Hypothalamus (tissue), 51 donors: ENCODE measurements at regions not wholly inside any gene's neighbourhood (a gene's known extent, or its start where the extent isn't known, plus 50 kb on each side); places are given as distances from the start of the nearest gene placed in this dataset.

ENCODE experiments used
- DNase-seq, 51 donors: peaks; one replicate each; lab custom pipeline; 2025; lab: John Stamatoyannopoulos, UW

DNA sequence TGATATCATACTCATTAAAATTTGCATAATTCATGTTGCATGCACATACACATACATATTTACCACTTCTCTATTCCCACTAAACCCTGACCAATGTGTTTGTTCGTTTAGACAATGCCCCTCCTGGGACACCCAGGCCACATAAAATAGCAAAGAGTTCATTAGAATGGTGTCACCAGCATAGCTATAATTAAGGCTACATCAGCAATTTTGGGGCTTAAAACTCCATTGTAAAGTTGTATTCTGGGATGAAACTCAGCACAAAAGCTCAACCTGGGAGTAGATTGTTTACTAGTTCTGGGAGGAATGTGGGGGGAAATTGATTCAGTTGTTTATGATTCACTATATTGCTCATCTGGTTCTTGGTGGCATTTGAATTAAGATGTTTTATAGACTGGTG lies 522.2 kb upstream of the SUCLG2 start:
- DNase-seq, result no peak

DNA sequence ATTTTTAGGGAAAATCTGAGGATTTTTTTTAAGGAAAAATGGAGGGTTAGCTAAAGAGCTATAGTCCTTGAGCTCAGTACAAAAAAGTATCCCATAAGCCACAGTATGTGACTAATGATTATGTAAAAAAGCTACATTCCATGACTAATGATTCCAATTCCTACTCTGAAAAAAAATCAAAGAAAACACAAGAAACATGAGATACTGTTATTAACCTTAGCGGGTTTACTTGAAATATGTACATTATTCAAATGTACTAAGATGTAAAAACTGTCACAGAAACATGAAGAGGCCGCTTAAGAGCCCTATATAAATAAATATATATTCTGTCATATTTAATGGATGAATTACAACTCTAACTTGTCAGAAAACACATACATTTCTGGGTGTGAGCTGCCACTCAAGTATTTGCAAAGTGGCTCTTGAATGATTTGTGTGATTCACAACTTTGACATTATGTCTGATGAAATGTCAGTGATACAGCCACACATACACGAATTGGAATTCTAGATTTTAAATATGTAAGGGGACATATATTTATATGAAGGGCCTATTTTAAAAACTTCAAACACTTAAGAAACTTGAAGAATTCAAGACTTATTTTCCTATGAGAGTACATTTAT lies 518.7 kb upstream of the SUCLG2 start:
- no peak for DNase-seq

DNA sequence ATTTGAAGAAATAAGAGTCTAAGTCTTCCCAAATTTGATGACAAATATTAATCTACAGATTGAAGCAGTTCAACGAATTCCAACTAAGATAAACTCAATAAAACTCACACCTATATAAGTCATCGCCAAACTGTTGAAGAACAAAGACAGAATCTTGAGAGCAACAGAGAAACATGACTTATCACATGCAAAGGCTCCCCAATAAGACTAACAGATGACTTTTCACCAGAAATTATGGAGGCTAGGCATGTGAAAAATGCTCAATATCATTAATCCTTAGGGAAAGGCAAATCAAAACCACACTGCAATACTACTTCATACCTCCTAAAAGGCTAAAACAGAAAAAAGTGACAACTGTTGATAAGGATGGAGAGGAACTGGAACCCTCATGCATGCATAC lies 517.6 kb upstream of the SUCLG2 start:
- DNase-seq, result no peak

DNA sequence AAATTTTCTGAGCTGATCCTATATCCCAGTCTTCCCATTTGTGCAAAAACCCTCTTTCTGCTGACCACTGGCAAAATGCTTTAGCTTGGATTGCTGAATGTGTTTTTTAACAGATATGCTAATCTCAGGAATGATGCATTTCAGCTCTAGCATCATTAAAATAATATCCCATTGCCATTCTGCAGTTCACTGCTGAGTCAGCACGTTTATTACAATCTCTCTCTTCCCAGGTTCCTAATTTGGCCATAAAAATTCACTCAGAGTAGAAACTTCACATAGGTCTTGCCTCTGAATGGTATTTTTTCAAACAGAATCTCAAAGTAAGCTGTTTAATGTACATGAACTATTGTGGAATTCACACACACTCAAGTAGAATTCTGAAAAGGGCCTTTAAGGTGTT lies 509.6 kb upstream of the SUCLG2 start:
- DNase-seq, result no peak

DNA sequence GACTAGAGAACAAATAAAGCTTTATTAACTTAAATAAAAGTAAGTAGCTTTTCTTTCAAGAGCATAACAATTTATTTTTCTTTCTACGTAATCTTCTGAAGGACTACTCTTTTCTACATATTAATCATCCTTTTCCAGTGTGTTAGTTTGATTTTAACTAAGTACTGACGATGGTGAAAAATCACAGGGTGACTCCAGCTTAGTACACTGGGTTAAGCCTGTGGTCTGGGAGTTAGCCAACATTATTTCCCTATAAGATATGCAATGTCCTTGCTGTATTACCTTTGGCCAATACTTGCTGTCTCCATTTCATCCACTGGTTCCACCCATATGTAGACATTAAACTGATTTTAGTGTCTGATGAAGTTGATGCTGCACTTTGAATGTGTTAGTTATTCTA lies 508.6 kb upstream of the SUCLG2 start:
- no peak for DNase-seq

DNA sequence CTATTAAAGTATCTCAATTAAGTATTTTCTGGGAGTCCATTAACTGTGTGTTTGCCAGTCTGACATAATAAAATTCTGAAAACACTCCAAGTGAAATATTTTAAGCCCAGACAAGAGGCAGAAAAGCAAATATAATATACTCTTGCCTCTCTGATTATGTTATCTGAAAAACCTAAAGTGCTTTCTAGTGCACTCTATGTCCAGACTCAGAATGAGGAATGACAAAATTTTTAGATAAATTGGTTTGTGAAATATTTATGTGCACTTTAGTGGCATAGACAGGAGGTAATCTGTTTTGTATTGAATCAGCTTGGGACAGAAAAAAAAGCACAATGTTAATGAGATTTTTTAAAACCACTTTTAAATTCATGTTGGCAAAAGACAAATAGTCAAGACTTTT lies 508.2 kb upstream of the SUCLG2 start:
- DNase-seq, result no peak

DNA sequence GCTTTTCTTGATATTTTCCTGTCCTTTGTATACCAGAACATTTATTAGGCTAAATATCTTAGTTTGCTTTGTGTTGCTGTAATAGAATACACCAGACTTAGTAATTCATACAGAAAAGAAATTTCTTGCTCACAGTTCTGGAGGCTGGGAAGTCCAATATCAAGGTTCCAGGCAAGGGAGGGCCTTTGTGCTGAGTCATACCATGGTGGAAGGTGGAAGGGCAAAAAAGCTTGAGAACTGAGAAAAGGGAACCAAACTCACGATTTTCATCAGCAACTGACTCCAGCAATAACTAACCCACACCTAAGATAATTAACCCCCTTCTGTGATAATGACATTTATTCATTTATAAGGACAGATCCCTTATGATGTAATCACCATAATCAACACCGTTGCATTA lies 496.9 kb upstream of the SUCLG2 start:
- DNase-seq, result no peak

DNA sequence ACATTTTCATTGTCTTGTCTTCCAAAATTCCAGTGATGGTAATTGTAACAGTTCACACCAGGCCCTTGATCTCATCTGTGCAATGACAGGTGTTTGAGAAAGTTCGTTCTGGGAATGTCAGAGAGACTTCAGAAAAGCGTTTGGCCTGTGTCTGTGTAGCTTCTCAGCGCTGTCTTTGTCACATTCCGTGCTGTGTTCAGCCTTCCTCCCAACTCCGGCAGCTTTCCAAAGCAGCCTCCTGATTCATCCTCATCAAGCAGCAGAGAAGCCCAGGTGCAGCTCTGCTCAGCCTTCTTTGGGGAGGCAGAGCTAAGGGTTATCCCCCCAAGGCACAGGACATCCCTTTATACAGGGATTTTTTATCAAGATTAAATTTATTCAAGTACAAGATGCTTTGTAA lies 494.0 kb upstream of the SUCLG2 start:
- peak in 1 of 51 donors; percentile 18 for DNase-seq

DNA sequence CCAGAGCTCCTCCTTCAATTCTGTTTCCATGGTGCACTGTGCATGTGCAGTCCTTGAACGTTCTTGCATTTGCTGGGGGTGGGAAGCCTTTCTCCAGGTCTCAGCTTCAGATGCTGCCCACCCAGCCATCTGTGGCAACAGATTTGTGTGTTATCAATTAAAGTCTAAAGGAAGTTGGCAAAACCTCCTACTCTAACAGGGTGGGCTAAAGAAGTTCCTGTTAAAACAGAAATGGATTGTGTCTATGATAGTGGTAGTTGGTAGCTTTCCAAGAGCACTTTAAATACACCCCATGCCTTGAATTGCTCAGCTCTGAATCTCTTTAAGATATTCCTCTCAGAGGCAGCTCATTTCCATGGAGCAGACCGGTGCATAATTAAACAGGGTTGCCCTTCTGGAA lies 488.0 kb upstream of the SUCLG2 start:
- peak in 2 of 51 donors; percentile 6 to 23 for DNase-seq

DNA sequence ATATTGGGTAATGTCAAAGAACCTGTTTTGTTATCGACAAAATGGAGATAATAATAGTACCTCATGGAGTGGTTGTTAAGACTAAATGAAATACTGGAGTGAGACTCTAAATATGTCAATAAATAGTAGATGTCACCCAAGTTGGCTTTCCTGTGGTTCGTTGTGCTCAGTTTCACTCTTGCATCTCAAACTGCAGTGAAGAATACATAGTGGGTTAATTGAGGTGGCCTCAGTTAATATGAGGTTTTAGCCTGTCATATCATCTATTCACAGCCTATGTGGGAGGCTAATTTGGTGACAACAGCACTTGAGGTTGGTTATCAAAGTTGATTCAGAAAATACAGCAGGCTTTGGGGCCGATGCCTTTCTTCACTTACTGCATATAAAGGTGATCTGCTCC lies 485.5 kb upstream of the SUCLG2 start:
- no peak for DNase-seq

DNA sequence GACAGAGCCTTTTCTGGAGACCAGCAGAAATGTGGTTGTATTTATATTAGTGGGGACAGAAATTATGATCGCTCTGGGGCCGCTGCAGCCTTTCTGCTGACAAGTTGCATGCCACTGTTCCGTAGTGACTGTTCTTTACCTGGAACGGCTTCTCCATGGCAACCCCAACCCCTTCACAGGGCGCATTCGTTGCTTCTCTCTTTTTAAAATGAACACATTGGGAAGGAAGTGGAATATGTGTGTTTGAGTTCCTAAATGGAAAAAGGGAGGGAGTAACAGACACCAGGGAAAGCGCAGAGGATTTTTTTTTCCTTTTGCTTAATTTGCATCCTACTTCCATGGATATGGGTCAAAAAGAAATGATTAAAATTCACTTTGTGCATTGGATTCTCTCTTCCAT lies 482.0 kb upstream of the SUCLG2 start:
- peak in 4 of 51 donors; percentile 2 to 9 (median 4) for DNase-seq

DNA sequence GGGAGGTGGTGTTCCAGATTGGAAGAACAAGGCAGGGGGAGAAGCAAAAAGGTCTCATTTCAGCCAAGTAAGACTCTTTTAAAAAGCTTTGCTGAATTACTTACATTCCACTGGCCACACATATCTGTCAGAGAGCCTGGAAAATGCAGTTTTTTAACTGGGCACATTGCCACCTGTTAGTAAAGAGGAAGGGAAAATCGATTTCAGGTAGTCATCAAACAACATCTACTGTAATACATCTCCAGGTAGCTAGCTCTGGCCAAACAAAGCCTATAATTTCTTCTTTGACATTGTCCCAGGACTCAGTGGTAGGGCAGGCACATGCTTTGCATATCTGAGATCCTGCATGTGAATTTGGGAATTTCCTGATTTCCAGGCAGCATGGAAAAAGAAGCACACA lies 480.7 kb upstream of the SUCLG2 start:
- no peak for DNase-seq

DNA sequence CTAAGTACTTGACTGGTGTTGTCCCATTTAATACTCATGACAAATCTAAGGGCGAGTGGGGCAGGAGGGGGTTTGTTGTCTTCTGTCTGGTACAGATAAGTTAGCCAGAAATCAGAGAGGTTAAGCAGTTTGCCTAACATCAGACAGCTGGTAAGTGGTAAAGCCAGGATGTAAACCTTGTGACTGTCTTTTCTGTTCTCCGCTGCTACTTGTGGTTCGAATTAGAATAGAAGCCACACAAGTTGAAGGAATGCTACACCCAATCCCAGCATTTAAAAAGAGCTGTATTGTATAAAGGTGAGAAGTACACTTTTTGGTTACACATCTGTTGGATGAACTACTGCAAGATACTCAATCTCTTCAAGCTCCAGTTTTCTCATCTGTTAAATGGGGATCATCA lies 474.7 kb upstream of the SUCLG2 start:
- DNase-seq, result no peak

DNA sequence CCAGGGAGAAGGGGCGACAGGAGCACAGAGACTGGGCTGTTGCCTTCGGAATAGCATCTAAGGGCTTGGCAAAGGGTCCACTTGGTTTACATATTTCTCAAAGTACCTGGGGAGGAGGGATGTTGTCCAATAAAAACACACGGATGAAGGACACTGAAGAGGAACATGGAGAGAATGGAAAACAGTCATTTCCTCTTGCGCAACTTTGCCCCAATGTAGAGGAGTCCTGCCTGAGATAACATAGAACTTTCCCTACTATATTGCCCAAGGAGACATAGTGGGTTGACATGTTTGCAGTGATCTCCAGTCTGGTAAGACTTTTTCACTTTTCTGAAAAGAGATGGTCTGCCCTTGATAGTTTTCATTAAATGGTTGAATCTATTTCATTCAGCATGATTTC lies 468.8 kb upstream of the SUCLG2 start:
- no peak for DNase-seq

DNA sequence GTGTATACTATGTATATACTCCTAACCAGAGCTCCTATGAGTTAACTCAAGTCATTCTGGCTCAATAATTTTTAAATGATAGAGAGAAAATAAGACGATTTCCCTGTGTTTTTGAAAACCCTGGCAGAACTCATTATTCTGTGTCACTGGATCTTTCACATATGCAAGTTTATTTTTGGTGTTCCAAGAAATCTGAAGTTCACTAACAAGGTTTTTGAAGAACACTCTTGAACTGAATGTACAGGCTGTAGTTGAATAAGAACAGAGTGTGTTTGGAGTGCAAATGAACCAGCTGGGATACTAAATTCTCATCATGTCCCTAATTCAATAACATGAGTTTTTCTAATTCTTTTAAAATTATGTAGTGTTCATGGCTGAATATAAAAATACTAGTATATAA lies 466.9 kb upstream of the SUCLG2 start:
- no peak for DNase-seq

DNA sequence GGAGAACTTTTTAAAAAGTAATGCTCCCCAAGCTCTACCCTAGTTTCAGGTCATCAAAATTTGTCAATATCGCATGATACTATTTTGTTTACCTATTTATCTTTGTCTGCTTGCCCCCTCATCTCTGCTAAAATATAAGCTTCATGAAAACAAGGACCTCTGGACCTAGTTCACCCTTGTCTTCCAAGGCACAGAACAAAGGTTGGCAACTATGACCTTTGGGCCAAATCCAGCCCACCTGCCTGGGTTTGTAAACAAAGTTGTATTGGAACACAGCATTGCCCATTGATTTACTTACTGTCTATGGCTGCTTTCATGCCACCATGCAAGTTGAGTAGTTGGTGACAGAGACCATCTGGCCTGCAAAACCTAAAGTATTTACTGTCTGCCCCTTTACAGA lies 462.2 kb upstream of the SUCLG2 start:
- no peak for DNase-seq

DNA sequence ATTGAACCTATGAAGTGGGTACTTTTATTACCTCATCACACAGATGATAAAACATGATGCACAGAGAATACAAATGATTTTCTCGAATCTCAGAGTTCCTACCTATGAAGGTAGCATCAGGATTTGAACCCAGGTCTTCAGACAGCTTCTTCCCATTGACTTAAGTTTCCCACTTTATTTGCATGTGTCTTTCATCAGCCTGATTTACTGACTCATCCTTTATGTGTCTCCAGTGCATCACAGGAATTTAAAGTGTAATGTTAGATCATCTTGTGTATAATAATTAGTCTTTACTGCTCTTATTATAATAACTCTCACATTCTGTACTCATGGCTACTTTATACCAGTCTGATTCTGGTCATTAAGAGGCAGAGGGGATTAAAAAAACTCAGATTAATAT lies 449.4 kb upstream of the SUCLG2 start:
- DNase-seq, result no peak

DNA sequence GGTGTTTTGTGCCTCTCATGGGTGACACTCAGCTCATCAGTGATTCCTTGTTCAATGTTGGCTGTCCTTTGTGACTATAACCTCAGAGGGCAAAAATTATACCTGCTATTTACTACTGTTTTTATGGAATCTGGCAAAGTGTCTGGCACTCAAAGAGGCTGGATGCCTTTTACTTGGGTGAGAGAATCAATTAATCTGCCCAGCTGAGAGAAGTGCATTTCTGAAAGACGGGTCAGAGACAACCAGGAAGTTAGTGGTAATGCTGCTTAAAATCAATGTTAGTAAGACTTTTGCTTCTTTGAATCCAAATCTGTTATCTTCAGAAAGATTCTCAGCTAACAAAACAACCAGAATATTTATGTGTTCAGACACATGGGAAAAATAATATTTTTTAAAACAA lies 436.2 kb upstream of the SUCLG2 start:
- no peak for DNase-seq

DNA sequence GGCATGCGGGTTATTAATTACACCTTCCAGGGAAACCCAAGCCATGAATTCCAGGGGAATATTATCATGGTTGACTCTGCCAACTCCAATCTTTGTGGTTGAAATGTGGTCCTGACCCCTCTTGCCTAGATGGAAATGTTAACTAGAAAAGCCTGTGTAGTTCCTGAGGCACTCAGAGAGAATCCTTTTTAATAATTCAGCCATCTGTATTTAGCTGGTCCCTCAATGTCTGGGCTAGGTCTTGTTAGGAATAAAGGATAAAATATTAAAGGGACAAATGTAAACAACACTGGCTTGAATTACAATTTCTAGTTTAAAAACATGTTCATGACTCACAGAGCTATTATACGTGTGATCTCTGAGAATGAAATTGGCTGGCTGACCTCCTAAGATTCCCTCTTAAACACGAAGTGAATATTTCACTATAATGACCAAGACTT lies 435.2 kb upstream of the SUCLG2 start:
- no peak for DNase-seq

DNA sequence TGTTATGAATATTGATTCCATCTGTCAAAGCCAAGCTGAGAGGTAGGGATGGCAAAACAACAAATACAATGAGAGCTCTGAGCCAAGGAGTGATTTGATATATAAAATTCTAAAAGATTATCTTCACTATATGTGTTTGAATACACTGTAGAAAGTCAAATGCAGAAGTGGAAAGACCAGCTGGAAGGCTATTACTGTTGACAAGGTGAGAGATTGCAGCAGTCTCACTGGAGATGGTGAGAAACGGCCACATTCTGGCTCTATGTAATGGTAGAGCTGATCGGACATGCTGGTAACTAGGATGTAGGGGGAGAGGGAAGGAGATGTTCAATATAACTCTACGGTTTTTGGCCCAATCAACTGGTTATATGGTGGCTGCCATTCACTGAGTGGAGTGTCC lies 434.2 kb upstream of the SUCLG2 start:
- no peak for DNase-seq

DNA sequence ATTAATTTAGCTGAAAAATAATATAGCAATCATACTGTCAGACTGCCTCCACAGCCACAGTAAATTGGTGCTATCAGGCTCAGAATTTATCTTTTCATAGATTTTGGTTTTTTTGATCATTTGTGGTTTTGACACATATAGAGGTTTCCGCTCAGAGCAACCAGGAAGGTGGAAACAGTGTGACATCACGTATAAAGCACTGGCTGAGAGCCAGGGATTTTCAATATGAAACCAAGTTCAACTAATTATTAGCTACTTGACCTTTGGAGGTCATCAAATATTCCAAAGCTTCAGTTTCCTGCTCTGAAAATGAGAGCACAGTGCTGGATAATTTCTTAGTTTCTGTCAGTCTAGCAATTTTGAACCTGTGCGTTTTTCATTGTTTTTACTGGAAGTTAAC lies 433.8 kb upstream of the SUCLG2 start:
- DNase-seq, result no peak

DNA sequence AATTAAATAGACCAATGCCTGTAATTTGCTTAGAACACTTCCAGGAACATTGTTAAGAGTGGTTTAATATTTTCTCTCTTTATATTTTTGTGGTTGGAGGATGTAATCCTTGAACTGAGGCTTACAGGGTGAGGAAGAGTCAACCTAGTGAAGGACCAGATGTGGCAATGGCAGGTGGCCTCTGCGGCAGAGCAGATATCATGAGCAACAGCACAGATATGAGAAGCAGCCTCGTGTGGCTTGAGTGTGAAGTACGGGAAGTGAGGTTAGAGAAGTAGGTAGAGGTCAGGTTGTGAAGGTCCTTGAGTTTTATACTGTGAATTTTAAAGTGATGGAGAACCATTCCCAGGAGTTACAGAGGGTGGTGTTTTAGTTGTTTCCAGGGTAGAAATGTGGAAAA lies 417.6 kb upstream of the SUCLG2 start:
- no peak for DNase-seq

DNA sequence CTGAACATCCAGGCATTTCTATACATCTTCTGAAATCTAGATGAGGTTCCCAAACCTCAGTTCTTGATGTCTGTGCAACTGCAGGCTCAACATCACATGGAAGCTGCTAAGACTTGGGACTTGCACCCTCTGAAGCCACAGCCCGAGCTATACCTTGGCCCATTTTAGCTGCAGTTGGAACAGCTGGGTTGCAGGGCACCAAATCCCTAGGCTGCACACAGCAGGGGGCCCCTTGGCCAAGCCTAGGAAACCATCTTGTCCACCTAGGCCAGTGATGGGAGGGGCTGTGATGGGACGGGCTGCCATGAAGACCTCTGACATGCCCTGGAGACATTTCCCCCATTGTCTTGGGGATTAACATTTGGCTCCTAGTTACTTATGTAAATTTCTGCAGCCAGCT lies 415.8 kb upstream of the SUCLG2 start:
- no peak for DNase-seq

DNA sequence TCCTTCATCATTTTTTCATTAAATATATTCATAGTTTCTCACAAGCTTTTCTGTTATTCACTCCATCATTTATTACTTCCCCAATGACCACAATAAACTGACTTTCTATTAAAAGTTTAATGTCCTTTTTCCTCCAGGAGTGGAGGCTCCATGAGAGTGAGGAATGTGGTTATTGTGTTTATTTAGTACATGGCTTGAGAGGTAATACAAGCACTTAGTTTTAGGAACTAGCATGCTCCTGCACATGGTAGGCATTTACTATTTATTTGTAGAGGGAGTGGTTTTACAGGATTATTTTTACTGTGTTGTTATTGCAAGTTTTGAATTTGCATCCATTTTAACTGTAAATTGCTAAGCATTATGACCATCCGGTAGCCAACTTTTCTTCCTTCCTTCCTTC lies 412.9 kb upstream of the SUCLG2 start:
- no peak for DNase-seq
